Colonic mucosa (tissue), 4 donors: ENCODE measurements at regions not wholly inside any gene's neighbourhood (a gene's known extent, or its start where the extent isn't known, plus 50 kb on each side); places are given as distances from the start of the nearest gene placed in this dataset.

Experiments
- DNase-seq: peaks from one replicate; pipeline ENCODE4 v3.0.0-alpha.2; 2020
- H3K27ac ChIP-seq: fragments of 200-600 bp; one replicate; pipeline ENCODE4 v1.8.0; 2021
- H3K27me3 ChIP-seq: fragments of 200-600 bp; one replicate; pipeline ENCODE4 v1.8.0; 2021
- H3K36me3 ChIP-seq: fragments of 200-600 bp; one replicate; pipeline ENCODE4 v1.8.0; 2021
- H3K4me1 ChIP-seq: fragments of 200-600 bp; one replicate; pipeline ENCODE4 v1.8.0; 2021; ENCODE audit warnings: mild to moderate bottlenecking
- H3K4me3 ChIP-seq: fragments of 200-600 bp; one replicate; pipeline ENCODE4 v1.8.0; 2021
- H3K9ac ChIP-seq, 2 donors: one replicate each; pipeline ENCODE4 v1.7.0; 2013; ENCODE audit warnings: control low read depth in 2 of 2, low read depth in 2 of 2, low read length in 2 of 2
- H3K9me3 ChIP-seq: fragments of 200-600 bp; one replicate; pipeline ENCODE4 v1.8.0; 2021
- CTCF ChIP-seq: fragments of 200-600 bp; IDR thresholded peaks from one replicate; pipeline ENCODE4 v1.8.0; 2022; ENCODE audit warnings: antibody characterized with exemption, mild to moderate bottlenecking
- intact Hi-C: fragments of 100-400 bp; cut with DNase I; formaldehyde crosslinking; loops from one replicate; pipeline ENCODE4 v1.14.1; 2022
- donor health status: healthy.
- donor health status: DM: no; HTN: no; CAD: no.
- donor health status: DM: no; HTN: no; CAD: no.

- Histone ChIP-seq H3K4me3 (no peak overlapping the region), H3K27me3 (no peaks in the 10 kb centered on the region), H3K9me3 (no peaks in the 10 kb centered on the region), H3K36me3 (no peaks in the 10 kb centered on the region), H3K4me1 (no peaks in the 10 kb centered on the region), H3K9ac (no peak overlapping the region), H3K27ac (no peak overlapping the region)
- no peak for DNase-seq
- no peak for TF ChIP-seq CTCF
- intact Hi-C loops = no loop called here
Measured at GRCh38 chr17:13395862-13396261, 205.9 kb downstream of the HS3ST3A1 start.

GRCh38 chr17:13395346-13395745 is 206.4 kb downstream of the HS3ST3A1 start:
- H3K27me3 ChIP-seq = no peaks in the 10 kb centered on the region
- no peaks in the 10 kb centered on the region for H3K4me1 ChIP-seq
- TF ChIP-seq CTCF = no peak
- no peaks in the 10 kb centered on the region for H3K9me3 ChIP-seq
- DNase-seq = no peak
- no peak overlapping the region for H3K9ac ChIP-seq
- H3K27ac ChIP-seq = no peak overlapping the region
- H3K36me3 ChIP-seq = no peaks in the 10 kb centered on the region
- no peak overlapping the region for H3K4me3 ChIP-seq
- intact Hi-C loops = no loop called here

GRCh38 chr17:13393841-13394710 is 207.7 kb downstream of the HS3ST3A1 start:
- no peaks in the 10 kb centered on the region for H3K36me3 ChIP-seq
- no peak for TF ChIP-seq CTCF
- no peak overlapping the region for H3K27ac ChIP-seq
- no peak for DNase-seq
- H3K9me3 ChIP-seq = no peaks in the 10 kb centered on the region
- no peaks in the 10 kb centered on the region for H3K27me3 ChIP-seq
- no peak overlapping the region for H3K9ac ChIP-seq
- no peak overlapping the region for H3K4me3 ChIP-seq
- intact Hi-C loops = no loop called here
- H3K4me1 ChIP-seq = no peaks in the 10 kb centered on the region

GRCh38 chr17:13387952-13388351 is 213.8 kb downstream of the HS3ST3A1 start:
- Histone ChIP-seq H3K27me3 (no peaks in the 10 kb centered on the region), H3K36me3 (no peaks in the 10 kb centered on the region), H3K9ac (no peak overlapping the region), H3K27ac (no peak overlapping the region), H3K4me3 (no peak overlapping the region), H3K9me3 (no peaks in the 10 kb centered on the region), H3K4me1 (no peaks in the 10 kb centered on the region)
- intact Hi-C loops = no loop called here
- no peak for TF ChIP-seq CTCF
- DNase-seq = no peak

GRCh38 chr17:13387236-13387635 is 214.5 kb downstream of the HS3ST3A1 start:
- no peaks in the 10 kb centered on the region for H3K36me3 ChIP-seq
- intact Hi-C loops = no loop called here
- H3K4me1 ChIP-seq = no peaks in the 10 kb centered on the region
- TF ChIP-seq CTCF = no peak
- H3K9ac ChIP-seq = no peak overlapping the region
- H3K9me3 ChIP-seq = no peaks in the 10 kb centered on the region
- no peak overlapping the region for H3K27ac ChIP-seq
- H3K27me3 ChIP-seq = no peaks in the 10 kb centered on the region
- no peak for DNase-seq
- H3K4me3 ChIP-seq = no peak overlapping the region
